ENCODE measurements at regions not wholly inside any gene's neighbourhood (a gene's known extent, or its start where the extent isn't known, plus 50 kb on each side); places are given as distances from the start of the nearest gene placed in this dataset.

- no peak overlapping the region for H3K4me2 ChIP-seq
- TF ChIP-seq, protein P1, sequence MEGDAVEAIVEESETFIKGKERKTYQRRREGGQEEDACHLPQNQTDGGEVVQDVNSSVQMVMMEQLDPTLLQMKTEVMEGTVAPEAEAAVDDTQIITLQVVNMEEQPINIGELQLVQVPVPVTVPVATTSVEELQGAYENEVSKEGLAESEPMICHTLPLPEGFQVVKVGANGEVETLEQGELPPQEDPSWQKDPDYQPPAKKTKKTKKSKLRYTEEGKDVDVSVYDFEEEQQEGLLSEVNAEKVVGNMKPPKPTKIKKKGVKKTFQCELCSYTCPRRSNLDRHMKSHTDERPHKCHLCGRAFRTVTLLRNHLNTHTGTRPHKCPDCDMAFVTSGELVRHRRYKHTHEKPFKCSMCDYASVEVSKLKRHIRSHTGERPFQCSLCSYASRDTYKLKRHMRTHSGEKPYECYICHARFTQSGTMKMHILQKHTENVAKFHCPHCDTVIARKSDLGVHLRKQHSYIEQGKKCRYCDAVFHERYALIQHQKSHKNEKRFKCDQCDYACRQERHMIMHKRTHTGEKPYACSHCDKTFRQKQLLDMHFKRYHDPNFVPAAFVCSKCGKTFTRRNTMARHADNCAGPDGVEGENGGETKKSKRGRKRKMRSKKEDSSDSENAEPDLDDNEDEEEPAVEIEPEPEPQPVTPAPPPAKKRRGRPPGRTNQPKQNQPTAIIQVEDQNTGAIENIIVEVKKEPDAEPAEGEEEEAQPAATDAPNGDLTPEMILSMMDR (conservative IDR thresholded peaks at IDR 0.05): no peak
- TF ChIP-seq EZH2 (IDR thresholded peaks at IDR 0.05; ENCODE audit: low read depth): no peak
- DNase-seq: no peak
- no peak overlapping the region for H2AFZ ChIP-seq
- H3K9me3 ChIP-seq (ENCODE audit: insufficient read depth, low read depth): no peaks in the 10 kb centered on the region
- no TSS peak for BruUV-seq (replicated peaks)
- ChIA-PET POLR2A (ENCODE audit: unreplicated experiment) (interaction anchor here (0.6 kb wide), 1 partner anchor 46 kb away, joined by 4 read pairs; no protein-coding TSS in a partner anchor), CTCF (no interaction called here)
- no peak overlapping the region for H3K27ac ChIP-seq
- H3K27me3 ChIP-seq (ENCODE audit: insufficient read depth, low read depth): no peaks in the 10 kb centered on the region
- no peaks in the 10 kb centered on the region for H3K4me1 ChIP-seq (replicated peaks; ENCODE audit: insufficient read depth)
- H3K36me3 ChIP-seq (ENCODE audit: low read depth): no peaks in the 10 kb centered on the region
- no peaks in the 10 kb centered on the region for H3K79me2 ChIP-seq (ENCODE audit: low read depth)
- no peaks in the 10 kb centered on the region for H3K9me2 ChIP-seq (ENCODE audit: insufficient read depth)
- H3K4me3 ChIP-seq: no peak overlapping the region
- intact Hi-C loops (cut with micrococcal nuclease; ENCODE audit: unreplicated experiment): no loop called here
- no peaks in the 10 kb centered on the region; the same call in 1 of the 2 replicates for H3F3A ChIP-seq (ENCODE audit: insufficient read depth, low read depth)
- no peaks in the 10 kb centered on the region for H4K20me1 ChIP-seq (ENCODE audit: insufficient read depth)
Measured at GRCh38 chr16:85290626-85291301, 178.5 kb upstream of the CIBAR2 start.

- no peaks in the 10 kb centered on the region for H3K79me2 ChIP-seq (ENCODE audit: low read depth)
- H3K27me3 ChIP-seq (ENCODE audit: insufficient read depth, low read depth): no peaks in the 10 kb centered on the region
- H3K4me2 ChIP-seq: no peak overlapping the region
- H4K20me1 ChIP-seq (ENCODE audit: insufficient read depth): no peaks in the 10 kb centered on the region
- H3K9me2 ChIP-seq (ENCODE audit: insufficient read depth): no peaks in the 10 kb centered on the region
- H3K4me3 ChIP-seq: no peak overlapping the region
- ChIA-PET CTCF (no interaction called here), POLR2A (ENCODE audit: unreplicated experiment) (no interaction called here)
- no peaks in the 10 kb centered on the region for H3K4me1 ChIP-seq (replicated peaks; ENCODE audit: insufficient read depth)
- intact Hi-C loops (cut with micrococcal nuclease; ENCODE audit: unreplicated experiment): no loop called here
- H2AFZ ChIP-seq: no peak overlapping the region
- DNase-seq: no peak
- no peaks in the 10 kb centered on the region; the same call in 1 of the 2 replicates for H3F3A ChIP-seq (ENCODE audit: insufficient read depth, low read depth)
- BruUV-seq (replicated peaks): no TSS peak
- H3K27ac ChIP-seq: no peak overlapping the region
- TF ChIP-seq, protein P1 (conservative IDR thresholded peaks at IDR 0.05): no peak
- TF ChIP-seq EZH2 (IDR thresholded peaks at IDR 0.05; ENCODE audit: low read depth): no peak
- no peaks in the 10 kb centered on the region for H3K9me3 ChIP-seq (ENCODE audit: insufficient read depth, low read depth)
- no peaks in the 10 kb centered on the region for H3K36me3 ChIP-seq (ENCODE audit: low read depth)
Measured at GRCh38 chr16:85291302-85292148, 179.3 kb upstream of the CIBAR2 start.

- H3K36me3 ChIP-seq (ENCODE audit: low read depth): no peaks in the 10 kb centered on the region
- no peak for DNase-seq
- no peaks in the 10 kb centered on the region for H3K79me2 ChIP-seq (ENCODE audit: low read depth)
- H2AFZ ChIP-seq: no peak overlapping the region
- H3K4me1 ChIP-seq (replicated peaks; ENCODE audit: insufficient read depth): no peaks in the 10 kb centered on the region
- no peaks in the 10 kb centered on the region for H4K20me1 ChIP-seq (ENCODE audit: insufficient read depth)
- no peaks in the 10 kb centered on the region for H3K9me2 ChIP-seq (ENCODE audit: insufficient read depth)
- no TSS peak for BruUV-seq (replicated peaks)
- no peak overlapping the region for H3K4me3 ChIP-seq
- no peak overlapping the region for H3K27ac ChIP-seq
- H3K9me3 ChIP-seq (ENCODE audit: insufficient read depth, low read depth): no peaks in the 10 kb centered on the region
- ChIA-PET CTCF (no interaction called here), POLR2A (ENCODE audit: unreplicated experiment) (no interaction called here)
- H3K27me3 ChIP-seq (ENCODE audit: insufficient read depth, low read depth): no peaks in the 10 kb centered on the region
- H3K4me2 ChIP-seq: no peak overlapping the region
- intact Hi-C loops (cut with micrococcal nuclease; ENCODE audit: unreplicated experiment): no loop called here
- TF ChIP-seq EZH2 (IDR thresholded peaks at IDR 0.05; ENCODE audit: low read depth): no peak
- TF ChIP-seq, protein P1 (conservative IDR thresholded peaks at IDR 0.05): no peak
- H3F3A ChIP-seq (ENCODE audit: insufficient read depth, low read depth): peaks cover 3% of the 10 kb centered on the region; the same call in 1 of the 2 replicates
Measured at GRCh38 chr16:85293458-85293857, 181.2 kb upstream of the CIBAR2 start.

Measured in PC-9 (cell line).